Mesothelial cell of epicardium (in vitro differentiated cells): ENCODE measurements at regions not wholly inside any gene's neighbourhood (a gene's known extent, or its start where the extent isn't known, plus 50 kb on each side); places are given as distances from the start of the nearest gene placed in this dataset.
"Not testable (repeated sequence)": the region's sequence is repeated elsewhere in the genome, so short reads cannot be mapped to it uniquely, and the experiment has no call there.

Experiments
- DNase-seq, 2 experiments: peaks; one replicate each; pipeline ENCODE4 v3.0.0; 2021; ENCODE audit warnings: low spot score in 2 of 2; ENCODE audit not compliant: unreplicated experiment in 2 of 2
- H3K27ac Mint-ChIP-seq: 2 replicates; pipeline ENCODE4 v1.8.0; 2021; ENCODE audit warnings: mixed read lengths
- H3K27me3 Mint-ChIP-seq: 2 replicates; pipeline ENCODE4 v1.8.0; 2021; ENCODE audit warnings: low read depth, mixed read lengths
- H3K36me3 Mint-ChIP-seq: 2 replicates; pipeline ENCODE4 v1.8.0; 2021; ENCODE audit warnings: mixed read lengths
- H3K4me1 Mint-ChIP-seq: 2 replicates; pipeline ENCODE4 v1.8.0; 2021; ENCODE audit warnings: mixed read lengths
- H3K4me3 Mint-ChIP-seq: 2 replicates; pipeline ENCODE4 v1.8.0; 2021; ENCODE audit warnings: mild to moderate bottlenecking, moderate library complexity, mixed read lengths
- H3K9me3 Mint-ChIP-seq: 2 replicates; pipeline ENCODE4 v1.8.0; 2021; ENCODE audit warnings: mixed read lengths
- CTCF ChIP-seq: fragments of 200-600 bp; sonication (generic); IDR thresholded peaks from one replicate; pipeline ENCODE4 v1.5.0; 2021; ENCODE audit warnings: antibody characterized with exemption; ENCODE audit not compliant: unreplicated experiment

- DNase-seq: no peak
- Mint-ChIP-seq H3K4me3 (no peak overlapping the region), H3K9me3 (peaks cover 3% of the 10 kb centered on the region), H3K36me3 (no peaks in the 10 kb centered on the region), H3K27me3 (peaks cover 23% of the 10 kb centered on the region), H3K27ac (no peak overlapping the region), H3K4me1 (peaks cover 13% of the 10 kb centered on the region)
- no peak for TF ChIP-seq CTCF
Measured at GRCh38 chr3:193168931-193169330, 72.1 kb upstream of the PLAAT1 start.

GRCh38 chr3:193174140-193174539 is 66.9 kb upstream of the PLAAT1 start:
- Mint-ChIP-seq H3K4me3 (no peak overlapping the region), H3K9me3 (peaks cover 3% of the 10 kb centered on the region), H3K4me1 (peaks cover 2% of the 10 kb centered on the region), H3K27me3 (peaks cover 3% of the 10 kb centered on the region), H3K36me3 (no peaks in the 10 kb centered on the region), H3K27ac (no peak overlapping the region)
- DNase-seq: no peak
- TF ChIP-seq CTCF: no peak

GRCh38 chr3:193179332-193180012 is 61.5 kb upstream of the PLAAT1 start:
- H3K4me3 Mint-ChIP-seq, H3K36me3 Mint-ChIP-seq, H3K9me3 Mint-ChIP-seq, H3K4me1 Mint-ChIP-seq, H3K27ac Mint-ChIP-seq, DNase-seq: not testable (repeated sequence)
- peaks cover 23% of the 10 kb centered on the region for H3K27me3 Mint-ChIP-seq

GRCh38 chr3:193187070-193187722 is 53.8 kb upstream of the PLAAT1 start:
- H3K27me3 Mint-ChIP-seq: peaks cover 17% of the 10 kb centered on the region
- no peak overlapping the region for H3K4me3 Mint-ChIP-seq
- peaks cover 4% of the 10 kb centered on the region for H3K9me3 Mint-ChIP-seq
- H3K4me1 Mint-ChIP-seq: peaks cover 2% of the 10 kb centered on the region
- DNase-seq: no peak
- no peak for TF ChIP-seq CTCF
- H3K27ac Mint-ChIP-seq: no peak overlapping the region
- no peaks in the 10 kb centered on the region for H3K36me3 Mint-ChIP-seq

- H3K27me3 Mint-ChIP-seq: peaks cover 18% of the 10 kb centered on the region
- no peaks in the 10 kb centered on the region for H3K36me3 Mint-ChIP-seq
- H3K4me1 Mint-ChIP-seq: peaks cover 2% of the 10 kb centered on the region
- no peaks in the 10 kb centered on the region for H3K9me3 Mint-ChIP-seq
- TF ChIP-seq CTCF: no peak
- no peak overlapping the region for H3K4me3 Mint-ChIP-seq
- DNase-seq: no peak
- H3K27ac Mint-ChIP-seq: no peak overlapping the region
Measured at GRCh38 chr3:193190146-193190786, 50.8 kb upstream of the PLAAT1 start.
